ENCODE measurements at regions not wholly inside any gene's neighbourhood (a gene's known extent, or its start where the extent isn't known, plus 50 kb on each side); places are given as distances from the start of the nearest gene placed in this dataset.
"Not testable (repeated sequence)": the region's sequence is repeated elsewhere in the genome, so short reads cannot be mapped to it uniquely, and the experiment has no call there.

DNA sequence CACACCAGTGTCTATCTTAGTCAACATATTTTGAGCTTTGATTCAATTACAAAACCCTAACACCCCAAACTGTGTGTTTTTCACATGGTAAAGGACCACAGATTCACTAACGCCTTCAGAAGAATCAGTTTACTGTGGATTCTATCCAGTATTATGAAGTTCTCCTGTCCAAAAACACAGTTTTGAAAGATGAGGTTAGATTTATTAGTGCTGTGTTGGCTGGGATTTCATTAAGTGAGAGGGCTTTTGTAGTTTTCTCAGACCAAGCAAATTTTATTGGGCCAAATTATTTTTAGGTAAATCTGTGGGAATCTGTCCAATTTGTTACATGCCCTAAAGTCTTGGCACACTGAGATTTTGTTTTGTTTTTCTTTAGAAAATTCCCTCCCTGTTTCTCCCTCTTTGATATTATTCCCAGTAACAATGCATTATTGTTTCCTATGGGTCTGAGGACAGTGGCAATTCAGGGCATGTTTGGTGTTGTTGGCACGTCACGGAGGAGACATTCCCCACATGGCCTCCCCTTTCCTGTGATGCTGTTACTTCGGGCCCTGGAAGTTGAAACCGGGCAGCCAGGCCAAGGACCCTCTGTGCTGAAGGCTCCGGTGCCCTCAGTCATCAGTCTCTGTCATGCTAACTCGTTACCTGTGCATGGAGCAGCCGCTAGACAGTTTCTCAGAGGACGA is 87.5 kb upstream of the ALKAL2 start:
- no peak for ATAC-seq (ENCODE audit: low read depth)
- H3K27ac Mint-ChIP-seq = no peak overlapping the region
- peaks cover 7% of the 10 kb centered on the region for H3K36me3 Mint-ChIP-seq
- peaks cover 5% of the 10 kb centered on the region for H3K27me3 Mint-ChIP-seq
- H3K9me3 Mint-ChIP-seq = peaks cover 13% of the 10 kb centered on the region
- no peak for DNase-seq (ENCODE audit: low spot score in 2 of 2)
- H3K4me3 Mint-ChIP-seq = no peak overlapping the region
- H3K4me1 Mint-ChIP-seq = no peaks in the 10 kb centered on the region

DNA sequence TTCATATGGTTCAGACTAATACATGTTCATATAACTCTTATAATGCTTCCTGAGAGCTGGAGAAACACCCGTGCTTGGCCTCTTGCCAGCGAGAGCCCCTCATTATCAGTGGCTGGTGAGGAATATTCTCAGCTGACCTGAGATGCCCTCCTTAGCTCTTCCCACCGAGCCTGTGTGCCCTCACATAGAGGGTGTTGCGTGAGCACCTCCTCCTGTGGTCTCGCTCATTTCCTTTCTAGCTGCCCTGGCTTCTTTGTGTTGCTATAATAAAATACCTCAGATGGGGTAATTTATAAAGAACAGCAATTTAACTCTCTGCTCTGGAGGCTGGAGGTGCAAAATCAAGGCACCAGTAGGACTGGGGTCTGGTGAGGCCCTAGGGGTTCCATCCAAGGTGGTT is 80.5 kb upstream of the ALKAL2 start:
- peaks cover 12% of the 10 kb centered on the region for H3K27me3 Mint-ChIP-seq
- peaks cover 2% of the 10 kb centered on the region for H3K36me3 Mint-ChIP-seq
- no peaks in the 10 kb centered on the region for H3K4me1 Mint-ChIP-seq
- no peak overlapping the region for H3K4me3 Mint-ChIP-seq
- peaks cover 7% of the 10 kb centered on the region for H3K9me3 Mint-ChIP-seq
- no peak overlapping the region for H3K27ac Mint-ChIP-seq
- no peak for DNase-seq (ENCODE audit: low spot score in 2 of 2)
- no peak for ATAC-seq (ENCODE audit: low read depth)

DNA sequence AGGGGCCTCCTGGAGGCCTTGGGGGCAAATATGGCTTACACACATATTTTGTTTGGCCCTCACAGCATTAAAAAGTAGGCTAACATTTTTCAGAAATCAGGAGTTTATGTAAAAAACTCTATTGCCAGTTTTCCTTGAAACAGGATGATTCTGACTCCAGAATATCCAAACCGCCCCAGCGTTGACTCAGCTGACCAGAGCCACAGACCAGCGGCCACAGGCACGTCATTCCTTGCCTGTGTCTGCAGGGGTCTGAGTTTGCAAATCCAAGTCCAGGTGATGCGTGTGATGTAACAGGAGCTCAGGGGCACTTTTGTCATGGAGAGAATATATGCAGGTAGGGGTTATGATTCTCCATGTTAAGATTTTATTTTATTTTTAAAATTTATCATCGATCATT is 79.4 kb upstream of the ALKAL2 start:
- no peak for ATAC-seq (ENCODE audit: low read depth)
- no peak overlapping the region for H3K27ac Mint-ChIP-seq
- H3K4me1 Mint-ChIP-seq = no peaks in the 10 kb centered on the region
- DNase-seq (ENCODE audit: low spot score in 2 of 2) = no peak
- H3K4me3 Mint-ChIP-seq = no peak overlapping the region
- peaks cover 2% of the 10 kb centered on the region for H3K36me3 Mint-ChIP-seq
- peaks cover 7% of the 10 kb centered on the region for H3K9me3 Mint-ChIP-seq
- H3K27me3 Mint-ChIP-seq = peaks cover 12% of the 10 kb centered on the region

DNA sequence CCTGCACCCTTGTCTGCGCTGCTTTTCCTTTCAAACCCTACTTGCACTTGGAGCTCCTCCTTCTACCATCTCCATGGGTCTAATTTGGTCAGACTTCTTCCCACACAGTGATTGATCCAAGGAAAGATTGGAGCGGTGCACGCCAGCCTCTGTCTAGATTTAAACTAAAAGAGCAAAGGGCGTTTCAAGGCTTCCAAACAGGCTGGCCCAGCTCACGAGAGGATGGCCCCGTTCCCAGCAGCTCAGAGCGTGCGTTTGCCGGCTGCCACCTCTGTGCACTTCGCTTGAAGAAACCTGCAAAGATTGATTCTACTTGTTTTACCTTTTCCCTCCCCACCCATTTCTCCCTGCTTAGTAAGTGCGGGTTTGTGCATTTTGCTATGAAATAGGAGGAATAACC is 78.8 kb upstream of the ALKAL2 start:
- DNase-seq (ENCODE audit: low spot score in 2 of 2) (no peak), ATAC-seq (ENCODE audit: low read depth) (no peak)
- peaks cover 2% of the 10 kb centered on the region for H3K36me3 Mint-ChIP-seq
- H3K9me3 Mint-ChIP-seq = peaks cover 7% of the 10 kb centered on the region
- no peak overlapping the region for H3K27ac Mint-ChIP-seq
- H3K4me3 Mint-ChIP-seq = no peak overlapping the region
- H3K4me1 Mint-ChIP-seq = no peaks in the 10 kb centered on the region
- peaks cover 10% of the 10 kb centered on the region for H3K27me3 Mint-ChIP-seq

DNA sequence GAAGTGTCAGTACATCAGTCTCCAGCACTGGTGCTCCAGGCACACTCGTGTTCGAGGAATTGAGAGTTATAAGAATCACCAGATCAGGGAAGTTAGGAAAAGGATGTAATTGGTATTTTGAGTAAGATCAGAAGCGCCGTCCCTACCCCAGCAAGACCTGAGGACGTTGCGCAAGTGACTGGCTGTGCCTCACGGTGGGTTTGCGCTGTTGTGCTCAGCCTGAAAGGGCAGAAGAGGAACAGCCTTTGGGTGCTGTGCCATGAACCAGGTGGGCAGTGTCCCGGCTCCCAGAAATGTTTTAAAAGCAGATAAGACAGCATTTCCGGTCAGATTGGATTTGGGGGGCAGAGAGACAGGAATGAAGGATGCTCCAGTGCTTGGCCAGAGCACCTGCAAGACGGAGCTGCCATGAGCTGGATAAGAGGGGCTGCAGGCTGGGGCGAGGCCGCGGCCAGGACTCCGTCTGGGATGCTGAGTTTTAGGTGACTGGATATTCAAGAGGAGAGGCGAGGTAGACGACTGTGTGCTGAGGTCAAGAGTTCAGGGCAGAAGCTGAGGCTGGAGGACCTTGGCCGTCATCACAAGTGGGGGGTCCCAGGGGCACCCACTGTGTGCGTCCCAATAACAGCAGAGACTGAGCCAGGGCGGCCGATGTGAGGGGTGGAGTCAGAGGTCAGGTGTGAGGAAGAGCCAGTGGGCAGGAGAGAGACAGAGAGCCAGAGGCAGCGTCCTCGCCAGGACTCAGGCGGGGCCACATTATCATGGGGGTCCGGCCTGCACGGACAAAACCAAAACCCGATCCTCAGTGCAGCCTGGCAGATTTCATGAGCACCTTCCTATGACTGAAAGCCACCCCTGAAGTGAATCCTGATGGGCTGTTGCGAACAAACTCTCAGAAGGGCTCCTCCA is 77.7 kb upstream of the ALKAL2 start:
- peaks cover 10% of the 10 kb centered on the region for H3K27me3 Mint-ChIP-seq
- peaks cover 5% of the 10 kb centered on the region for H3K9me3 Mint-ChIP-seq
- H3K4me1 Mint-ChIP-seq = no peaks in the 10 kb centered on the region
- no peaks in the 10 kb centered on the region for H3K36me3 Mint-ChIP-seq
- no peak overlapping the region for H3K27ac Mint-ChIP-seq
- DNase-seq (ENCODE audit: low spot score in 2 of 2) = no peak
- no peak for ATAC-seq (ENCODE audit: low read depth)
- no peak overlapping the region for H3K4me3 Mint-ChIP-seq

DNA sequence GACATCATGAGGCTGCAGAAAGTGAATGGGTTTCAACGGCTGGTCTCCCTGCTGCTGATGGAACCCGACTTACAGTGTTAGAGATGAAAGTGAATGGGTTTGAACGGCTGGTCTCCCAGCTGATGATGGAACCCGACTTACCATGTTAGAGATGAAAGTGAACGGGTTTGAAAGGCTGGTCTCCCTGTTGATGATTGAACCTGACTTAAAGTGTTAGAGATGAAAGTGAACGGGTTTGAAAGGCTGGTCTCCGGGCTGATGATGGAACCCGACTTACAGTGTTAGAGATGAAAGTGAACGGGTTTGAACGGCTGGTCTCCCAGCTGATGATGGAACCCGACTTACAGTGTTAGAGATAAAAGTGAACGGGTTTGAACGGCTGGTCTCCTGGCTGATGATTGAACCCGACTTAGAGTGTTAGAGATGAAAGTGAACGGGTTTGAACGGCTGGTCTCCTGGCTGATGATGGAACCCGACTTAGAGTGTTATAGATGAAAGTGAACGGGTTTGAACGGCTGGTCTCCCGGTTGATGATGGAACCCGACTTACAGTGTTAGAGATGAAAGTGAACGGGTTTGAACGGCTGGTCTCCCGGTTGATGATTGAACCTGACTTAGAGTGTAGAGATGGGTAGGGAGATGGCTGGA is 76.1 kb upstream of the ALKAL2 start:
- H3K36me3 Mint-ChIP-seq = no peaks in the 10 kb centered on the region
- ATAC-seq (ENCODE audit: low read depth) (no peak), DNase-seq (ENCODE audit: low spot score in 2 of 2) (no peak)
- no peaks in the 10 kb centered on the region for H3K4me1 Mint-ChIP-seq
- H3K4me3 Mint-ChIP-seq = no peak overlapping the region
- H3K27me3 Mint-ChIP-seq = peaks cover 16% of the 10 kb centered on the region
- H3K9me3 Mint-ChIP-seq = peaks cover 5% of the 10 kb centered on the region
- H3K27ac Mint-ChIP-seq = no peak overlapping the region

DNA sequence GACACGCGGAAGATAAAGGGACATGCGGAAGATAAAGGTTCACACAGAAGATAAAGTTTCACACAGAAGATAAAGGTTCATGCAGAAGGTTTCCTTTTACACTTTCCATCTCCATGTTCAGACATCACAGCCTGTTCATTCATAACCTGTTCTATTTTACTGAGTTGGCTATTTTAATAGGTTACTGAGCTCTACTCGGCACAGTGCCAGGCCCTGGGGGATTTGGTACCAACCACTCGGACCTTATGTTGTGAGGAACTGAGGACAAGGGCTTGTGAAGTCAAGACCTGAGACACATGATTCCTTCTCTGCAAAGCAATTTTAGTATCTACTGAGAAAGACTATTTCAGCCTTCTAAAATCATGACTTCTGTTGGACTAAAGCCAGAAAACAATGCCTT is 75.0 kb upstream of the ALKAL2 start:
- Mint-ChIP-seq H3K36me3 (no peaks in the 10 kb centered on the region), H3K9me3 (peaks cover 5% of the 10 kb centered on the region), H3K27me3 (peaks cover 16% of the 10 kb centered on the region), H3K4me1 (no peaks in the 10 kb centered on the region), H3K4me3 (no peak overlapping the region), H3K27ac (no peak overlapping the region)
- DNase-seq (ENCODE audit: low spot score in 2 of 2) = no peak
- no peak for ATAC-seq (ENCODE audit: low read depth)

DNA sequence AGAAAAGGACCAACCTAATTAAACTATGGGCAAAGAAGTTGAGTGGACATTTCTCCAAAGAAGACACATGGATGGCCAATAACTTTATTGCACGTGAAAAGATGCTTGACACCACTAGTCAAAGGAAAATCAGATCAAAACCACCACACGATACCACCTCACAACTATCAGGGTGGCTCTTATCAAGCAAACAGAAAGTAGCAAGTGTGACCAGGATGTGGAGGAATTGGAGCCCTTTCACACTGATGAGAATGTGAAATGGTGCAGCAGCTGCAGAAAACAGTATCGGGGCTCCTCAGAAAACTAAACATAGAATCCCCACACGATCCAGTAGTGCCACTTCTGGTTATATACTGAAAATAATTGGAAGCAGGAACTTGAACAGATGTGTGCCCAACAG is 72.2 kb upstream of the ALKAL2 start:
- H3K4me3 Mint-ChIP-seq = no peak overlapping the region

DNA sequence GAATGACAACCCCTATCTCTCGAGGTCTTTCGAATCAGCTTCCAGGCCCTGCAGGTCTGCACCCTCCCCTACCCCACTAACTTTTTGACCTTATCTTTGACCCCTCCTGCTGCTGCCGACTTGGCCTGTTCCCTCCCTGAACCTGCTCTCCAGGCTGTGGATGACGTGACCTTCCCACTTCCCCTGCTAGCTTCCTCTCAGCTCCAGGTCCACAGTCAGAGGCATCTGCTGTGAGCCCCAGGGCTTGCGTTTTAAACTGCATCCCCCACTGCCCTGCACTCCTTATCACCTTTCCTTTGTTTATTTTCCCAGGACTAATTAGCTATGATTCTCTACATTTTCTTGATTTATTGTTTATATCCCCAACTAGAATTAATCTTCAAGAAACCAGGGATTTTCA is 71.2 kb upstream of the ALKAL2 start:
- no peak for DNase-seq (ENCODE audit: low spot score in 2 of 2)
- peaks cover 17% of the 10 kb centered on the region for H3K27me3 Mint-ChIP-seq
- H3K27ac Mint-ChIP-seq = no peak overlapping the region
- H3K4me3 Mint-ChIP-seq = no peak overlapping the region
- peaks cover 3% of the 10 kb centered on the region for H3K9me3 Mint-ChIP-seq
- ATAC-seq (ENCODE audit: low read depth) = no peak
- no peaks in the 10 kb centered on the region for H3K36me3 Mint-ChIP-seq
- no peaks in the 10 kb centered on the region for H3K4me1 Mint-ChIP-seq

More for the DNA sequence above, 72.2 kb upstream of the ALKAL2 start:
- H3K27me3 Mint-ChIP-seq = peaks cover 13% of the 10 kb centered on the region
- ATAC-seq (ENCODE audit: low read depth) (no peak), DNase-seq (ENCODE audit: low spot score in 2 of 2) (no peak)
- no peaks in the 10 kb centered on the region for H3K4me1 Mint-ChIP-seq
- no peak overlapping the region for H3K27ac Mint-ChIP-seq
- peaks cover 5% of the 10 kb centered on the region for H3K9me3 Mint-ChIP-seq
- no peaks in the 10 kb centered on the region for H3K36me3 Mint-ChIP-seq

DNA sequence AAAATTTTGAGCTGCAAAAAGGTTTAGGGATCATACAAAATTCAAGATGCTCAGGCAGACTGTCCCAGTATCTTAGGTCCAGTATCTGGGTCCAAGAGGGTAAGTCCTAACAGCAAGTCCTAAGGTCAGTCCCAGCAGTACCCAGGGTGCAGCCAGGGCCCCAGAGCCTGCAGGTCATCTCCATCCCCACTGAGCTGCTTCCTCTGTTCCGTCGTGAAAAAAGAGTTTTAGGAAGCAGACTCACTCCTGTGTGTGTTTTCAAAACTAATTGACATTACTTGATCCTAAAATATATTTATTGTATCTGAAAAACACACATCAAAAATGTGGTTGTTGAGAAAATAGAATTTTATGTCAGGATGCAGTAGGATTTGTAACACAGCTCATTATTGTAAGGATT is 69.9 kb upstream of the ALKAL2 start:
- H3K27ac Mint-ChIP-seq = no peak overlapping the region
- no peak for ATAC-seq (ENCODE audit: low read depth)
- no peaks in the 10 kb centered on the region for H3K9me3 Mint-ChIP-seq
- no peak overlapping the region for H3K4me3 Mint-ChIP-seq
- peaks cover 15% of the 10 kb centered on the region for H3K27me3 Mint-ChIP-seq
- DNase-seq (ENCODE audit: low spot score in 2 of 2) = no peak
- H3K4me1 Mint-ChIP-seq = no peaks in the 10 kb centered on the region
- no peaks in the 10 kb centered on the region for H3K36me3 Mint-ChIP-seq

DNA sequence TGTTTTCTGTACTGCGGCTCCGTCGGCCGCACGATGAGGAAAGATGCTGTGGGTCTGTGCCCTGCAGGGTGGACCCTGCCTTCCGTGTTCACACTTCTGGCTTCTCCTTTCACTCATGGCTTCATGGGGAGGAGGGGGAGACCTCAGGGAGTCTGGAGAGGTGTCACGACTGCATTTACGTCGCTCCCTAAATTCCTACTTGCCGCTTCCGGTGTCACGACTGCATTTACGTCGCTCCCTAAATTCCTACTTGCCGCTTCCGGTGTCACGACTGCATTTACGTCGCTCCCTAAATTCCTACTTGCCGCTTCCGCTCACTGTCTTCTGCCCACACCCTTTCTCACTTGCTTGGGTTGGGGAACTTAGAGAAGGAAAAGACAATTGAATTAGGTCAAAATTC is 68.4 kb upstream of the ALKAL2 start:
- H3K36me3 Mint-ChIP-seq; H3K9me3 Mint-ChIP-seq; H3K27ac Mint-ChIP-seq; ATAC-seq (ENCODE audit: low read depth); H3K4me3 Mint-ChIP-seq; H3K4me1 Mint-ChIP-seq; DNase-seq (ENCODE audit: low spot score in 2 of 2): not testable (repeated sequence)
- H3K27me3 Mint-ChIP-seq = peaks cover 15% of the 10 kb centered on the region

DNA sequence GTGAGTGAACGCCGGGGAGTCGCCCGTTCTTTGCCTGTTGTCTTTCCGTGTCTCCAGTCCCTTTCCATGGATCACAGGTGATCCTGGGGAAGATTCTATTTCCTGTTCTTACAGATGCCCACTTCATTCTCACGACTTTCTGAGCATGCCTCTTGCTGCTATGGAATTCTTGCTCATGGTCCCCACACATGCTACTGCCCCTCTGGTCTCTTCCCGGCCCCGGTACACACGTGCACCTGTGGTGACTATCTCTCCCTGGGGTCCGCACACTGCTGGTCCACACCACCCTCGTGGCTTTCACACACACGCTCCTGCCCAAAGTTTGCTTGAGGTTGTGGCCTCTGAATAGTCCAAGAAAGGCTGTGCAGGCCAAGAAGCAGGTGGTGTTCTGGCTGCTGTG is 67.9 kb upstream of the ALKAL2 start:
- Mint-ChIP-seq H3K27ac (no peak overlapping the region), H3K4me1 (no peaks in the 10 kb centered on the region), H3K36me3 (no peaks in the 10 kb centered on the region), H3K9me3 (no peaks in the 10 kb centered on the region), H3K27me3 (peaks cover 15% of the 10 kb centered on the region), H3K4me3 (no peak overlapping the region)
- DNase-seq (ENCODE audit: low spot score in 2 of 2) (no peak), ATAC-seq (ENCODE audit: low read depth) (no peak)

DNA sequence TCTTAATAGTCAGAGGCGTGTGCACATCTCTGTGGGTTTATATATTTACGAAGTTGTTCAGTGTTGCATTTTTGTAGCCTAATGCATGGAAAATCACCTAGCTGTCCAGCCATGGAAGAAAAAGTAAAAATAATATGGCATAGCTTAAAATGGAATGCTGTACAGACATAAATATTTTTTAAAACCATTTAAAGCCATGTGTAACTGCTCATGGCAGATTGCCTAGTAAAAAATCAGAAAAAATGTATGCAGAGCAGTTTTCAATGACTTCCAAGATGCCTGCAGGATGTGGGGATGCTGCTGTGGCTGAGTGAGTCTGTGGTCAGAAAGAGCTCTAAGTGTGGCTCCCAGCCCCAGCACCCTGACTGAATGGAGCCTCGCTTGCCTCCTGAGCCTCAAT is 64.8 kb upstream of the ALKAL2 start:
- peaks cover 12% of the 10 kb centered on the region for H3K27me3 Mint-ChIP-seq
- H3K4me3 Mint-ChIP-seq = no peak overlapping the region
- H3K4me1 Mint-ChIP-seq = peaks cover 4% of the 10 kb centered on the region
- no peaks in the 10 kb centered on the region for H3K9me3 Mint-ChIP-seq
- no peak overlapping the region for H3K27ac Mint-ChIP-seq
- no peak for DNase-seq (ENCODE audit: low spot score in 2 of 2)
- H3K36me3 Mint-ChIP-seq = no peaks in the 10 kb centered on the region
- no peak for ATAC-seq (ENCODE audit: low read depth)

DNA sequence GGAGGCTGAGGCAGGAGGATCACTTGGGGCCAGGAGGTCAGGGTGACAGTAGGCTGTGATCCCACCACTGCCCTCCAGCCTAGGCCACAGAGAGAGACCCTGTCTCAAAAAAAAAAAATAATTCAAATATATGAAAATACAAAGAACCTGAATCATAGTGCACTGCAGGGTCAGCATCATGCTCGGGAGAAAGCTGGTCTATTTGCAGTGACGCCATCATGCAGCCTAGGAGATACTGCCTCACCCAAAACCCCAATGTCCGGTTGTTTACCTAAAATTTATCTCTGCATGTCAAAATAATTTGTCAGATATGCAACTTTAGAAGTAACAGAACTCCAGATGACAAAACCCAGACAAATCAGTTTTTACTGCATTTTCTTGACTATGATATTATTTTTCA is 61.5 kb upstream of the ALKAL2 start:
- peaks cover 4% of the 10 kb centered on the region for H3K4me1 Mint-ChIP-seq
- H3K9me3 Mint-ChIP-seq = no peaks in the 10 kb centered on the region
- H3K36me3 Mint-ChIP-seq = no peaks in the 10 kb centered on the region
- H3K27ac Mint-ChIP-seq = no peak overlapping the region
- ATAC-seq (ENCODE audit: low read depth) (peak; percentile 55), DNase-seq (ENCODE audit: low spot score in 2 of 2) (no peak)
- no peak overlapping the region for H3K4me3 Mint-ChIP-seq
- peaks cover 4% of the 10 kb centered on the region for H3K27me3 Mint-ChIP-seq
